ENCODE measurements at regions not wholly inside any gene's neighbourhood (a gene's known extent, or its start where the extent isn't known, plus 50 kb on each side); places are given as distances from the start of the nearest gene placed in this dataset.
A peak's percentile ranks its signal among the peaks of the same experiment; 100 is the strongest.

GRCh38 chr13:33678084-33678483 is 139.9 kb upstream of the RFC3 start (continued):
- no peak for TF ChIP-seq MLX (CRISPR knock-in tag; IDR thresholded peaks at IDR 0.05)
- TF ChIP-seq IRF1 (CRISPR knock-in tag; IDR thresholded peaks at IDR 0.05), result no peak
- TF ChIP-seq RELA (CRISPR knock-in tag; IDR thresholded peaks at IDR 0.05; ENCODE audit: borderline replicate concordance), result no peak
- no peak for TF ChIP-seq NFATC4 (CRISPR knock-in tag; IDR thresholded peaks at IDR 0.05)
- TF ChIP-seq SMAD3 (CRISPR knock-in tag; IDR thresholded peaks at IDR 0.05; ENCODE audit: borderline replicate concordance), result no peak

- Mint-ChIP-seq H3K4me3 (no peak overlapping the region), H3K27me3 (ENCODE audit: low read depth) (no peaks in the 10 kb centered on the region), H3K36me3 (peaks cover 18% of the 10 kb centered on the region), H3K4me1 (peaks cover 15% of the 10 kb centered on the region), H3K27ac (no peak overlapping the region), H3K9me3 (peaks cover 17% of the 10 kb centered on the region)
- ChIA-PET CTCF (no interaction called here), POLR2A (interaction anchor here (0.6 kb wide), 1 partner anchor 272 kb away, joined by 4 read pairs; no protein-coding TSS in a partner anchor)
- ATAC-seq (no peak), DNase-seq (ENCODE audit: low spot score) (no peak)
- TF ChIP-seq FOXP4 (CRISPR knock-in tag; IDR thresholded peaks at IDR 0.05) (no peak), ATF6 (CRISPR knock-in tag; IDR thresholded peaks at IDR 0.05) (no peak), ESRRA (CRISPR knock-in tag; IDR thresholded peaks at IDR 0.05; ENCODE audit: borderline replicate concordance) (no peak), ZNF423 (CRISPR knock-in tag; IDR thresholded peaks at IDR 0.05) (no peak), GABPB1 (CRISPR knock-in tag; IDR thresholded peaks at IDR 0.05) (peak; percentile 97), ARID4B (CRISPR knock-in tag; IDR thresholded peaks at IDR 0.05; ENCODE audit: borderline replicate concordance) (no peak)
These were observed 138.9 kb upstream of the RFC3 start for GRCh38 chr13:33678906-33679657.

- Mint-ChIP-seq H3K4me3 (no peak overlapping the region), H3K4me1 (peaks cover 15% of the 10 kb centered on the region), H3K27me3 (ENCODE audit: low read depth) (no peaks in the 10 kb centered on the region), H3K36me3 (peaks cover 20% of the 10 kb centered on the region), H3K9me3 (peaks cover 19% of the 10 kb centered on the region), H3K27ac (no peak overlapping the region)
- ChIA-PET POLR2A (interaction anchor here (0.6 kb wide), 1 partner anchor 271 kb away, joined by 4 read pairs; no protein-coding TSS in a partner anchor), CTCF (no interaction called here)
- ATAC-seq (no peak), DNase-seq (ENCODE audit: low spot score) (no peak)
- TF ChIP-seq OVOL2 (CRISPR knock-in tag; IDR thresholded peaks at IDR 0.05; ENCODE audit: borderline replicate concordance) (no peak), ZNF425 (CRISPR knock-in tag; conservative IDR thresholded peaks at IDR 0.05) (no peak), ZBTB21 (CRISPR knock-in tag; IDR thresholded peaks at IDR 0.05; ENCODE audit: borderline replicate concordance) (no peak), SP1 (CRISPR knock-in tag; conservative IDR thresholded peaks at IDR 0.05) (no peak), IRF1 (CRISPR knock-in tag; IDR thresholded peaks at IDR 0.05) (no peak), ATF1 (CRISPR knock-in tag; IDR thresholded peaks at IDR 0.05) (no peak), USF2 (CRISPR knock-in tag; IDR thresholded peaks at IDR 0.05) (no peak), SMAD4 (CRISPR knock-in tag; IDR thresholded peaks at IDR 0.05) (no peak), ZNF416 (CRISPR knock-in tag; IDR thresholded peaks at IDR 0.05) (no peak)
These were observed 138.3 kb upstream of the RFC3 start for GRCh38 chr13:33679658-33680012.
